ENCODE measurements at regions not wholly inside any gene's neighbourhood (a gene's known extent, or its start where the extent isn't known, plus 50 kb on each side); places are given as distances from the start of the nearest gene placed in this dataset.
A peak's percentile ranks its signal among the peaks of the same experiment; 100 is the strongest.

- peaks cover 6% of the 10 kb centered on the region for H3K9me3 Mint-ChIP-seq (ENCODE audit: low read depth)
- H3K27ac Mint-ChIP-seq (ENCODE audit: unreplicated experiment), result no peak overlapping the region
- no peaks in the 10 kb centered on the region for H3K4me1 Mint-ChIP-seq (ENCODE audit: low read depth)
- no peak for TF ChIP-seq CTCF (IDR thresholded peaks at IDR 0.05)
- no peaks in the 10 kb centered on the region for H3K27me3 Mint-ChIP-seq (ENCODE audit: low read depth)
- no peak for DNase-seq (ENCODE audit: low spot score)
- H3K4me3 Mint-ChIP-seq (ENCODE audit: unreplicated experiment), result no peak overlapping the region
- H3K36me3 Mint-ChIP-seq (ENCODE audit: low read depth), result no peaks in the 10 kb centered on the region
Measured at GRCh38 chr4:79253924-79254323, 71.9 kb downstream of the NAA11 start.

GRCh38 chr4:79253168-79253567 lies 72.7 kb downstream of the NAA11 start:
- no peak for TF ChIP-seq CTCF (IDR thresholded peaks at IDR 0.05)
- H3K4me1 Mint-ChIP-seq (ENCODE audit: low read depth), result no peaks in the 10 kb centered on the region
- peaks cover 6% of the 10 kb centered on the region for H3K9me3 Mint-ChIP-seq (ENCODE audit: low read depth)
- H3K27ac Mint-ChIP-seq (ENCODE audit: unreplicated experiment), result no peak overlapping the region
- no peaks in the 10 kb centered on the region for H3K36me3 Mint-ChIP-seq (ENCODE audit: low read depth)
- H3K4me3 Mint-ChIP-seq (ENCODE audit: unreplicated experiment), result no peak overlapping the region
- DNase-seq (ENCODE audit: low spot score), result no peak
- no peaks in the 10 kb centered on the region for H3K27me3 Mint-ChIP-seq (ENCODE audit: low read depth)

GRCh38 chr4:79250887-79251286 lies 75.0 kb downstream of the NAA11 start:
- no peaks in the 10 kb centered on the region for H3K36me3 Mint-ChIP-seq (ENCODE audit: low read depth)
- no peaks in the 10 kb centered on the region for H3K4me1 Mint-ChIP-seq (ENCODE audit: low read depth)
- H3K27ac Mint-ChIP-seq (ENCODE audit: unreplicated experiment), result no peak overlapping the region
- H3K9me3 Mint-ChIP-seq (ENCODE audit: low read depth), result peaks cover 6% of the 10 kb centered on the region
- no peaks in the 10 kb centered on the region for H3K27me3 Mint-ChIP-seq (ENCODE audit: low read depth)
- H3K4me3 Mint-ChIP-seq (ENCODE audit: unreplicated experiment), result no peak overlapping the region
- no peak for TF ChIP-seq CTCF (IDR thresholded peaks at IDR 0.05)
- DNase-seq (ENCODE audit: low spot score), result no peak

GRCh38 chr4:79249881-79250503 lies 75.9 kb downstream of the NAA11 start:
- Mint-ChIP-seq H3K36me3 (ENCODE audit: low read depth) (no peaks in the 10 kb centered on the region), H3K4me1 (ENCODE audit: low read depth) (no peaks in the 10 kb centered on the region), H3K27me3 (ENCODE audit: low read depth) (no peaks in the 10 kb centered on the region), H3K27ac (ENCODE audit: unreplicated experiment) (no peak overlapping the region), H3K9me3 (ENCODE audit: low read depth) (peaks cover 6% of the 10 kb centered on the region), H3K4me3 (ENCODE audit: unreplicated experiment) (no peak overlapping the region)
- TF ChIP-seq CTCF (IDR thresholded peaks at IDR 0.05), result no peak
- DNase-seq (ENCODE audit: low spot score), result no peak

- Mint-ChIP-seq H3K4me3 (ENCODE audit: unreplicated experiment) (no peak overlapping the region), H3K27ac (ENCODE audit: unreplicated experiment) (no peak overlapping the region), H3K27me3 (ENCODE audit: low read depth) (no peaks in the 10 kb centered on the region), H3K36me3 (ENCODE audit: low read depth) (no peaks in the 10 kb centered on the region), H3K9me3 (ENCODE audit: low read depth) (peaks cover 6% of the 10 kb centered on the region), H3K4me1 (ENCODE audit: low read depth) (no peaks in the 10 kb centered on the region)
- peak; percentile 77 for DNase-seq (ENCODE audit: low spot score)
- no peak for TF ChIP-seq CTCF (IDR thresholded peaks at IDR 0.05)
Measured at GRCh38 chr4:79248610-79249009, 77.3 kb downstream of the NAA11 start.
